Activated T-cell treated with anti-CD3 and anti-CD28 coated beads, Interleukin-2, amount 50 U/mL, for 72 hours (primary cell): ENCODE measurements at regions not wholly inside any gene's neighbourhood (a gene's known extent, or its start where the extent isn't known, plus 50 kb on each side); places are given as distances from the start of the nearest gene placed in this dataset.

Source experiments
- ATAC-seq, 2 donors: fragments of 150-1000 bp; cut with Tn5 transposase; replicated peaks in 1 of 2; 2 replicates each; pipeline ENCODE4 v1.10.0; 2021; ENCODE audit warnings: moderate library complexity in 2 of 2, mild to moderate bottlenecking in 1 of 2
- DNase-seq, 2 donors: peaks; one replicate each; pipeline ENCODE4 v3.0.0; 2021 to 2022; ENCODE audit warnings: mixed read lengths in 1 of 2
- H3K27ac Mint-ChIP-seq: one replicate; pipeline ENCODE4 v1.8.0; 2022; ENCODE audit warnings: mild to moderate bottlenecking, moderate library complexity, mixed read lengths
- H3K27me3 Mint-ChIP-seq: one replicate; pipeline ENCODE4 v1.8.0; 2022; ENCODE audit warnings: low read depth, mixed read lengths
- H3K36me3 Mint-ChIP-seq, 2 donors: one replicate each; pipeline ENCODE4 v1.8.0; 2022; ENCODE audit warnings: mixed read lengths in 2 of 2, mild to moderate bottlenecking in 1 of 2; ENCODE audit not compliant: insufficient read depth in 2 of 2
- H3K4me1 Mint-ChIP-seq: one replicate; pipeline ENCODE4 v1.8.0; 2022; ENCODE audit warnings: low read depth, mixed read lengths
- H3K4me3 Mint-ChIP-seq, 2 donors: one replicate each; pipeline ENCODE4 v1.8.0; 2022; ENCODE audit warnings: mild to moderate bottlenecking in 2 of 2, mixed read lengths in 2 of 2, moderate library complexity in 2 of 2
- H3K9me3 Mint-ChIP-seq, 2 donors: one replicate each; pipeline ENCODE4 v1.8.0; 2022; ENCODE audit warnings: mixed read lengths in 2 of 2

DNA sequence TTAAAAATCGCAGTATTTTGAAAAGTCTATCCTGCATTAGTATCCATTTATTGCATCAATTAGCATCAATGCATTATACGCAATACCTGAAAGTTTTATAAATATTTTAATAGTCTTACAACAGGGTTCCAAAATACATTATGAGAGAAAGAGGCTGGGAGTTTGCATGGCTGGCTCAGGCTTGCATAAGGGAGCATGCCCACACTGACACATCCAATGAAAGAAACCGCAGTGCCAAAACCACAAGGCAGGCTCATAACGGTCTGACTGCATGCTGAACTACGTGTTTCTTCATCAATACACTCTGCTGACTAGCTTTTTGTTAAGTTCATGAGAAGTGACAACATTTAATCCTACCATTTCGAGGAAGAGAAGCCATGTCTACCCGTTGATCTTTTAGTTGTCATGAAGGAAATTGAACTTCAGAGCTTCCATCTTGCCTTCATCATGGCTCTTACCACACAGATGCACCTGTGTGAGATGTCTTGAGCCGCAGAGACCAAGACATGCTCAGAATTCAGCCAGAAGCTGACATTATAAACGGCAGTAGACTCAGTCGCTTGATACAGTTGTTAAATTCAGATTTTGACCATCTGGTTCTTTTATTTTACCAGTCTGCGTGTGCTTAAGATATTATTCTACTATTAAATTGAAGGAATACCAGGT, 168.8 kb upstream of the FRG1 start:
- H3K4me1 Mint-ChIP-seq = no peaks in the 10 kb centered on the region
- H3K9me3 Mint-ChIP-seq = peaks cover 2 to 6% of the 10 kb centered on the region in 2 donors
- ATAC-seq (no peak), DNase-seq (no peak)
- H3K27me3 Mint-ChIP-seq = no peaks in the 10 kb centered on the region
- no peaks in the 10 kb centered on the region for H3K36me3 Mint-ChIP-seq
- H3K27ac Mint-ChIP-seq = no peak overlapping the region
- no peak overlapping the region for H3K4me3 Mint-ChIP-seq

DNA sequence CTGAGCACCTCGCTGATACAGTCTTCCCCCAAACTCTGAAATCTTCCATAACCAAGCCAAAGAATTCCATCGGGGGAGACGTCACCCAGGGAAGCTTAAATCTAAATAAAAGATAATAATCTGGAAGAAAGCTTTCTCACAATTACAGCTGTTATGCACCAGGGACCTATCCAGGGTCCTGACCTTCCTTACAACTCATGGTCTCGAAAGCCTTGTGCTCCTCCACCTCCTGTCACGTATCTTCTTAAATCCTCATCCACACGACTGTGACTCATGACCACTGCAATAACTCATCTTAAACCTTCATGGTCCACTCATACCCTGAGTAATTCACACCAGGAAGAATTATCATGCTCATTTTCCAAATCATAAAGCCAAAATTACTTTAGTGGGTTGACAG, 166.8 kb upstream of the FRG1 start:
- Mint-ChIP-seq H3K27me3 (no peaks in the 10 kb centered on the region), H3K27ac (no peak overlapping the region), H3K36me3 (peaks cover 0 to 1% of the 10 kb centered on the region in 2 donors), H3K4me1 (no peaks in the 10 kb centered on the region), H3K4me3 (no peak overlapping the region), H3K9me3 (peaks cover 2 to 6% of the 10 kb centered on the region in 2 donors)
- no peak for ATAC-seq
- no peak for DNase-seq

DNA sequence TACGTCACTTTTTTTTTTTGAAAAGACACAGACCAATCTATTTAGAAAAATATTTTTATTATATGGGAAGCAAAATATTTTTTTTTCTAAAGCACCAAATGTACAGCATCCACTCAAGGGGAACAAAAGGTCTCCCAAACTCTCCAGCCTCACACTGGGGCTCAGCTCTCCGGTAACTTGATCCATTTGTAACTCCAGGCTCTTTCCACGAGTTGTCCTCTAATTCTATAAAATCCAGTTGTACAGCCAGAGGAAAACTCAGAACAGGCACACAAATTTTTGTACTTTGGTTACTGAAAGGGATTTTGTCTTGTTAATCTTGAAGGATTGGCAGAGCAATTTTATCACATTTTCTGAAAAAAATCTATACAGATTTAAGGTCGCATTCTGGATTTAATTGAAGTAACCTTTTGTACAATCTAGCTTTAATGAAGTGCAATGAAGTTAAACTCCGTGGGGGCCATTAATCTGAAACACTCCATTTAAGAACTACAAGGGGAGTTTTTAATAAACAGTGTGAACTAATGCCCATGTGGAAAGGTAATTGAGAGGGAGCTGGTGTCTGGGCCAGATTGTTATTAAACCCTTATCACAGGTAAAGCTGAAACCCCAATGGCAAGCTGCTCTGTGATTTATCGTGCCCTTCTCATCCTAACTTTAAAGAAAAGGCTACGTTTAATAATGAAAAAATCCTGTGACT, 161.2 kb upstream of the FRG1 start:
- DNase-seq = no peak
- H3K27ac Mint-ChIP-seq = no peak overlapping the region
- peaks cover 3 to 4% of the 10 kb centered on the region in 2 donors for H3K9me3 Mint-ChIP-seq
- H3K36me3 Mint-ChIP-seq = peaks cover 0 to 1% of the 10 kb centered on the region in 2 donors
- H3K4me1 Mint-ChIP-seq = no peaks in the 10 kb centered on the region
- H3K4me3 Mint-ChIP-seq = no peak overlapping the region
- no peak for ATAC-seq
- no peaks in the 10 kb centered on the region for H3K27me3 Mint-ChIP-seq

DNA sequence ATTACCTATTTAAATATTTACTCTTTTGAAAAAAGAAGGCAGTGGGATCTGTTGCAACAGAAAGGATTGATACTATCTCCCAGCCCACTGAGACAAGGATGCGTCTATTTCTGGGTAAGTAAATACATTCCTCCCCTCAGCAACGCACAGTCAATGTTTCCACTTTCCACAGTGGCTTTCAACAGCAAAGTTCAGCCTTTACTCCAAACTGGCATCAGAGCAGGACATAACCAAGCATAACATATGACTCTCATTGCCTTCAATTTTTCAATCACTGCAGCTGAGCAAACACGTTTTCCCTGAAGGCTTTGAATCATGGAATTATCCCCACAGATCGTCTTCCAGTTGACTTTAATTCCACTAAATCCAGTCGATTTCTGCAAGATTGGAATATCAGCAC, 160.3 kb upstream of the FRG1 start:
- no peak overlapping the region for H3K27ac Mint-ChIP-seq
- DNase-seq (no peak), ATAC-seq (no peak)
- peaks cover 0 to 1% of the 10 kb centered on the region in 2 donors for H3K36me3 Mint-ChIP-seq
- peaks cover 0 to 4% of the 10 kb centered on the region in 2 donors for H3K9me3 Mint-ChIP-seq
- no peaks in the 10 kb centered on the region for H3K27me3 Mint-ChIP-seq
- no peak overlapping the region for H3K4me3 Mint-ChIP-seq
- no peaks in the 10 kb centered on the region for H3K4me1 Mint-ChIP-seq

DNA sequence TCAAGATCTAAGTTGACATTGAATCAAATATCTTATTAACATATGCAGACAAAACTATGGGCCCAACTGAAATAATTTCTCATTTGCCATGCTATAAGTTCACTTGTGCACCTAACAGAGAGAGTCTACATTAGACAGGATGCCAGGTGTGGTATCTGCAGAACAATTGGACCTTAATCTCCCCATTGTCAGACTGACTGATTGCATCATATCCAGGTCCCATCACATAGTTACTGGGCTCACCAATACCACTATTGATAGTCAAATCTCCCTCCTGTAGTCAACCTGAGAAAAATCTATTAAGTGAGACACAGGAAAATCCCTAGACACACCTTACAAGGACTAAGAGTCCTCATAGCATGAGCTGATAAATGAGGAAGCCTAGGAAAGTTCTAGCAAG, 156.0 kb upstream of the FRG1 start:
- Mint-ChIP-seq H3K27me3 (no peaks in the 10 kb centered on the region), H3K9me3 (peaks cover 3 to 8% of the 10 kb centered on the region in 2 donors), H3K4me1 (no peaks in the 10 kb centered on the region), H3K36me3 (no peaks in the 10 kb centered on the region), H3K27ac (no peak overlapping the region), H3K4me3 (no peak overlapping the region)
- DNase-seq (no peak), ATAC-seq (peak in 1 of 2 donors; percentile 25)

DNA sequence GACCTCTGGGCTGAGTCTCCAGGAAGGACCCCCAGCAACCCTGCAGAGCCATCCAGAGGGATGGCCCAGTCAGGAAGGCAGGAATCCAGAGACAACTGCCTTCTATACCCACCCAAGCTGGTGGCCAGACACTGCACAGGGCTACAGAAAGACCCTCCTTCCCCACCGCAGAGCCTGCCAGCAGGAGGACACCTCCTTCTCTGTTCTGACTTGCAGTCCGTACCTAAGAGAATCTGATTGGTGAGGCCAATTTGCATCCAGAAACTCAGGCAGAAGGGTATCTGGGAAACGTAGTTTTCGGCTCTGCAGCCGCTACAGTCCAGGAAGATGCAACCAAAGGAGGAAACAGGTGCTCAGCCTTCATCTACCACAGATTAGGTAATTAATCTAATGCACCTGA, 155.4 kb upstream of the FRG1 start:
- Mint-ChIP-seq H3K27me3 (no peaks in the 10 kb centered on the region), H3K36me3 (no peaks in the 10 kb centered on the region), H3K27ac (no peak overlapping the region), H3K4me1 (no peaks in the 10 kb centered on the region), H3K4me3 (no peak overlapping the region), H3K9me3 (peaks cover 3 to 8% of the 10 kb centered on the region in 2 donors)
- DNase-seq (no peak), ATAC-seq (no peak)

DNA sequence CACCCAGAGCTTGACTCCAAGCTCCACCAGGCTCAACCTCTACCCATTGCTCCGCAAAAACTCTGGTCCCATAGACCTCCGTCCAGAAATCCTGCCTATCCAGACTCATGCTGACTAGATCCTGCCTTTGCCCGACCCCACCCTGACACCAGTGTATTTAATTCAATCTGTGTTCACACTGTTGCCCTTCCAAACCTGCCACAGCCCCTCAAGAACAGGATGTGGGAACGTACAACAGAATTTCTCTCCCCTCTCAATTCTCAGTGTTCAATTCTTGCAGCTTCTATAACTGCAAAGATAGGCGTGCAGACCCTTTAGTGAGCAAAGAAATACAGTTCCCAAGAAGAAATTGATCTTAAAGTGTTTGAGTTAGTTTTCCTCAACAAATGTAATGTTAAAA, 154.2 kb upstream of the FRG1 start:
- H3K4me1 Mint-ChIP-seq = no peaks in the 10 kb centered on the region
- DNase-seq = no peak
- H3K27ac Mint-ChIP-seq = no peak overlapping the region
- H3K36me3 Mint-ChIP-seq = no peaks in the 10 kb centered on the region
- ATAC-seq = no peak
- peaks cover 3 to 8% of the 10 kb centered on the region in 2 donors for H3K9me3 Mint-ChIP-seq
- no peak overlapping the region for H3K4me3 Mint-ChIP-seq
- peaks cover 6% of the 10 kb centered on the region for H3K27me3 Mint-ChIP-seq

DNA sequence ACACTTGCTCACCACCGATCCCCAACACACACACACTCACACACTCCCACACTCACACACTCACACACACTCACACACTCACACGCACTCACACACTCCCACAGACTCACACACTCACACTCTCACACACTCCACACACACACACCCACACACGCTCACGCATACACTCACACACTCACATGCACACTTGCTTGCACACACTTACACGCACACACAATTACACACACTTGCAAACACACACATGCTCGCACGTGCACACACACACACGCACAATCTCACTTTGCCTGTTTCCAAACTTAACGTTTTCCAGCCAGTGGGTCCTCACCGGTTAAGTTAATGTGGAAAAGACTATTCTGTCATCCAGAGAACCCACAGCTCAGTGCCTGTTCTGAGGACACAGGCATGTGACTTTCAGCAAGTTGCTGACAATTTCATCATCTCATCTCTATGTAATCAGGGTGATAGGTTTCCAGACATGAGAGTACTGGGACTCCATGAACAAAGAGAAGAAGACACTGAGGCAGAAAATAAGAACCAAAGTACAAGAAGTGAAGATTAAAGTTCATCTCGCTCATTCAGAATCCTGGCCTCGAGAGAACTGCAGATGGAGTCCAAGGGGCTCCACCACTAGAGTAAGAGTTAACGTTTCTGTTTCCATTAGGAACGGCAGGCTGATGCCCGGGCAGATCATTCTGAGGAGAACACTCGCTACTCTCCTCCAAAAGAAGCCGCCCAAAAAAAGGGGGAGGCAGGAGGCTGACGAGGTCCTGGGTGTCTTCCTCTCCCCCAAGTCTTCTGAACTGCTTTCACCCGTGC, 153.2 kb upstream of the FRG1 start:
- peak; percentile 36 to 78 for ATAC-seq
- no peaks in the 10 kb centered on the region for H3K36me3 Mint-ChIP-seq
- H3K9me3 Mint-ChIP-seq = peaks cover 3 to 5% of the 10 kb centered on the region in 2 donors
- no peak overlapping the region for H3K4me3 Mint-ChIP-seq
- no peaks in the 10 kb centered on the region for H3K4me1 Mint-ChIP-seq
- peaks cover 6% of the 10 kb centered on the region for H3K27me3 Mint-ChIP-seq
- DNase-seq = no peak
- peak overlapping the region; percentile 25 for H3K27ac Mint-ChIP-seq

DNA sequence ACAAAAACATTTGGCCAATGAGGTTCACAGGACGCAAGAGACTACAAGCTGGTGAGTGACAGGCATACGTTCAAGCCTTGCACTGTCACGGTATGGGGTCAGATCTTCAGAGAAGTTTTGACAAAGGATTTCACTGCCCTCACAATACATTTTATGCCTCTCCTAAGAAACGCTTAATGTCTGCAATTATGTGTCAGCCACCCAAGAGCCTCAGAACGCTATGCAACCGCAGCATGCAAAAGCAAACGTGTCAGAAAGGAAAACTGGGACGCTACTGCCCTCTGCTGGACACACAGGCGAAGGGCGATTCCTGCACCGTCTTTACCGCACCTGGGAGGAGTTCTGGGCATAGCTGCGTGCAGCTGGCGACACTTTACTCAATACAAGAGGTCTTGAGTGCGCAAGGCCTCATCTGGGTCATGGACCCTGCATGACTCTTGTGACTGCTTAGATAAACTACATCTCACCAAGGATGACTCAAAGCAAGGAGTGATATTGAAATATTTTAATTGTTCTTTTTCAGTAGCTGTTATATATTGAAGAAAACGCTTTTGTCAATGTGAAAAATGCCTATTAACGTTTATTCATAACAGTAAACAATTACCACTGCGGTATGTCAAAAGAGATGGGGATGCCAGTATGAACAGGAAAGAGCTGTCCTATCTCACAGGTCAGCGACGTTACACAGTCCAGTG, 147.6 kb upstream of the FRG1 start:
- Mint-ChIP-seq H3K4me1 (peaks cover 4% of the 10 kb centered on the region), H3K36me3 (no peaks in the 10 kb centered on the region), H3K27ac (no peak overlapping the region), H3K27me3 (peaks cover 6% of the 10 kb centered on the region), H3K9me3 (no peaks in the 10 kb centered on the region), H3K4me3 (no peak overlapping the region)
- DNase-seq = peak; percentile 55 to 74
- peak; percentile 68 to 89 for ATAC-seq

DNA sequence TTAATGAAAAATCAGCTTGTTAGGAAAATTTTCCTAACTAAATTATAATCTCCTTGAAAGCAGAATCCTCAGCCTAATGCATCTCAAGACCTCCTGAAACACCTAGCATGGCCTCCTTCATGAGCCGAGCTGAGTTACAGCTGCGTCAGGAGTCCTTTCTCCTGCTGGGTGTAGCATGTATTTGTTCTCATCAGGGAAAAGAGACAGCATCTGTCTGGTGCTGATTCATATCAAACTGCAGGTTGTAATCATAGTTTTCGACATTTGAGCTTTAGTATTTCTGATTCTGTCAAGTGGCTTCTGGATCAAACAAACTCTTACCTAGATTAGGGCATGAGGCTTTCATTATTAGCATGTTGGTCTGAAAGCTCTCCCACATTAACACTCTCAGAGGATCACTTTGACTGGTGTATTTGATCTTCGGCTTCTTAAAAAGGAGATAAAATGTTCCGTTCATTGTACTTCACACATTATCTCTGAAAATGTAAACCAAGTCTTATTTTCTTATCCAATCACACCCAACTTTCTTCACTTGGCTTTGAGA, 140.1 kb upstream of the FRG1 start:
- Mint-ChIP-seq H3K27me3 (no peaks in the 10 kb centered on the region), H3K9me3 (peaks cover 0 to 3% of the 10 kb centered on the region in 2 donors), H3K4me1 (peaks cover 4% of the 10 kb centered on the region), H3K4me3 (no peak overlapping the region), H3K27ac (no peak overlapping the region), H3K36me3 (no peaks in the 10 kb centered on the region)
- DNase-seq (no peak), ATAC-seq (peak; percentile 53 to 91)

DNA sequence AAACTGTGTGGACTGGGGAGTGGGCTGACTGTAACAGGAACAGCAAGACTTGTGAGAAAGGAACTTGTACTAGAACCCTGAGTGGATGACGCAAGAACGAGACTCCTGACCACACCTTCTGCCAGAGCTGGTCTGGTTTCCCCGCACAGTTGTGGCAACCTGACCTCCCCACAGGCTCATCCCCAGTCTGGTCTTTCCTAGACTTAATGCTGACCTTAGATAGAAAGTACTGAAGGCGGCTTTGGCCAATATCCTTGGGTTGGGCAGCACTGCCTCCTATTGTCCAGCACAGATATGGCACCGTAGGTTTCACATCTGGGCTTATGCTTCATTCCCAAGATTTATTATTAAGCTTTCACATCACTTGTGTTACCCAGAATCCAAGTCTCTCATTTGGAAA, 137.8 kb upstream of the FRG1 start:
- Mint-ChIP-seq H3K4me1 (peaks cover 4% of the 10 kb centered on the region), H3K27me3 (no peaks in the 10 kb centered on the region), H3K9me3 (peaks cover 0 to 5% of the 10 kb centered on the region in 2 donors), H3K4me3 (no peak overlapping the region), H3K36me3 (peaks cover 0 to under 1% of the 10 kb centered on the region in 2 donors), H3K27ac (no peak overlapping the region)
- ATAC-seq = no peak
- DNase-seq = no peak

DNA sequence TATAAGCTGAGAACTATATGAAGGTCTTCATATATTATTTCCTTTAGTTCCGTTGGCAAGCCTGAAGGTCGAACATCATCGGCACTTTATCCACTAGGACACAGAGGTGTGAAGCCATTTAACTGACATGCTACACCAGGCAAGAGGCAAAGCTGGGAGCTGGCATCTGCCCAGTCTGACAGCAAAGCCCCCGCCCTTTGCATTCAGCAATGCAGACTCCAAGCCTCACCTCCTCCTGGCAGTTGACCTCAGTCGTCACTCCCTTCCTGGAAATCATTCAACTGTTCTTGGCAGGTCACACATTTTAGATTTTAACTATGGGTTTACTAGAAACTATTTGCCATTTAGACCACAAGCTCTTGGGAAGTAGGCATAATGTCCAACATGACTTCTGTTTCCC, 135.8 kb upstream of the FRG1 start:
- DNase-seq (no peak), ATAC-seq (no peak)
- H3K27me3 Mint-ChIP-seq = no peaks in the 10 kb centered on the region
- H3K4me1 Mint-ChIP-seq = peaks cover 4% of the 10 kb centered on the region
- H3K27ac Mint-ChIP-seq = no peak overlapping the region
- peaks cover 0 to 5% of the 10 kb centered on the region in 2 donors for H3K9me3 Mint-ChIP-seq
- H3K4me3 Mint-ChIP-seq = no peak overlapping the region
- H3K36me3 Mint-ChIP-seq = peaks cover 0 to 2% of the 10 kb centered on the region in 2 donors
